SK-N-DZ (cell line): ENCODE measurements at regions not wholly inside any gene's neighbourhood (a gene's known extent, or its start where the extent isn't known, plus 50 kb on each side); places are given as distances from the start of the nearest gene placed in this dataset.

Source experiments
- DNase-seq: peaks from one replicate; pipeline ENCODE4 v3.0.0-alpha.2; 2015; ENCODE audit warnings: low spot score

GRCh38 chr5:141747152-141748141 lies 65.4 kb upstream of the ARAP3 start:
- DNase-seq: peak; percentile 92

GRCh38 chr5:141746395-141746794 lies 64.4 kb upstream of the ARAP3 start:
- no peak for DNase-seq

GRCh38 chr5:141745390-141745789 lies 63.4 kb upstream of the ARAP3 start:
- DNase-seq: no peak

- DNase-seq: peak; percentile 62
Measured at GRCh38 chr5:141743866-141744272, 61.8 kb upstream of the ARAP3 start.

GRCh38 chr5:141742866-141743851 lies 61.1 kb upstream of the ARAP3 start:
- peak; percentile 39 for DNase-seq

GRCh38 chr5:141742144-141742543 lies 60.1 kb upstream of the ARAP3 start:
- no peak for DNase-seq

- DNase-seq: no peak
Measured at GRCh38 chr5:141740885-141741284, 58.9 kb upstream of the ARAP3 start.

- DNase-seq: no peak
Measured at GRCh38 chr5:141737535-141737934, 55.5 kb upstream of the ARAP3 start.

GRCh38 chr5:141735823-141736222 lies 53.8 kb upstream of the ARAP3 start:
- no peak for DNase-seq

GRCh38 chr5:141734501-141735229 lies 52.6 kb upstream of the ARAP3 start:
- DNase-seq: no peak

- DNase-seq: no peak
Measured at GRCh38 chr5:141733198-141733597, 51.2 kb upstream of the ARAP3 start.

- no peak for DNase-seq
Measured at GRCh38 chr5:141732417-141732816, 50.4 kb upstream of the ARAP3 start.
